ENCODE measurements at regions not wholly inside any gene's neighbourhood (a gene's known extent, or its start where the extent isn't known, plus 50 kb on each side); places are given as distances from the start of the nearest gene placed in this dataset.

DNA sequence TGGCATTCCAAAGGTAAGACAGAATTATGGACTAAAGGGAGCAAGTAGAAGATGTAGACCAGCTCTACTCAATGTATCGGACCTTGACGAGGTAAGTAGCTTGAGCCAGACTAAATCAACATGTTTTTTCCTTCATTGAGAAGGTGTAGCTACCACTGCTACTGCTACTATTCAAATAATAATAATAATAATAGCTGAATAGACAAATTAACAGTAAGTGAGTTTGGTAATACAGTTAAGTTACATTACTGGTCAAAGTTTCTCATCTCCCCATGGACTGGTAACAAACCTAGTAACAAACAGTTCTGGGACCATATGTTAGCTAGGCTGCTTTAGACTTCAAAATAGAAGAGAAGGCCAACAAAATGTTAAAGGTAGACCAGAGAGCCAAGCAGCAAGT, 609.2 kb downstream of the TLE1 start:
- TF ChIP-seq POLR2AphosphoS5 (IDR thresholded peaks at IDR 0.05; ENCODE audit: low read depth, low read length) (no peak), SIN3A (IDR thresholded peaks at IDR 0.05; ENCODE audit: borderline replicate concordance, insufficient read depth, low read depth, low read length) (no peak), TCF7L2 (IDR thresholded peaks at IDR 0.05; ENCODE audit: low read depth, low read length) (no peak)
- TF ChIP-seq, protein P1, sequence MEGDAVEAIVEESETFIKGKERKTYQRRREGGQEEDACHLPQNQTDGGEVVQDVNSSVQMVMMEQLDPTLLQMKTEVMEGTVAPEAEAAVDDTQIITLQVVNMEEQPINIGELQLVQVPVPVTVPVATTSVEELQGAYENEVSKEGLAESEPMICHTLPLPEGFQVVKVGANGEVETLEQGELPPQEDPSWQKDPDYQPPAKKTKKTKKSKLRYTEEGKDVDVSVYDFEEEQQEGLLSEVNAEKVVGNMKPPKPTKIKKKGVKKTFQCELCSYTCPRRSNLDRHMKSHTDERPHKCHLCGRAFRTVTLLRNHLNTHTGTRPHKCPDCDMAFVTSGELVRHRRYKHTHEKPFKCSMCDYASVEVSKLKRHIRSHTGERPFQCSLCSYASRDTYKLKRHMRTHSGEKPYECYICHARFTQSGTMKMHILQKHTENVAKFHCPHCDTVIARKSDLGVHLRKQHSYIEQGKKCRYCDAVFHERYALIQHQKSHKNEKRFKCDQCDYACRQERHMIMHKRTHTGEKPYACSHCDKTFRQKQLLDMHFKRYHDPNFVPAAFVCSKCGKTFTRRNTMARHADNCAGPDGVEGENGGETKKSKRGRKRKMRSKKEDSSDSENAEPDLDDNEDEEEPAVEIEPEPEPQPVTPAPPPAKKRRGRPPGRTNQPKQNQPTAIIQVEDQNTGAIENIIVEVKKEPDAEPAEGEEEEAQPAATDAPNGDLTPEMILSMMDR (IDR thresholded peaks at IDR 0.05) = no peak
- TF ChIP-seq, protein P2, sequence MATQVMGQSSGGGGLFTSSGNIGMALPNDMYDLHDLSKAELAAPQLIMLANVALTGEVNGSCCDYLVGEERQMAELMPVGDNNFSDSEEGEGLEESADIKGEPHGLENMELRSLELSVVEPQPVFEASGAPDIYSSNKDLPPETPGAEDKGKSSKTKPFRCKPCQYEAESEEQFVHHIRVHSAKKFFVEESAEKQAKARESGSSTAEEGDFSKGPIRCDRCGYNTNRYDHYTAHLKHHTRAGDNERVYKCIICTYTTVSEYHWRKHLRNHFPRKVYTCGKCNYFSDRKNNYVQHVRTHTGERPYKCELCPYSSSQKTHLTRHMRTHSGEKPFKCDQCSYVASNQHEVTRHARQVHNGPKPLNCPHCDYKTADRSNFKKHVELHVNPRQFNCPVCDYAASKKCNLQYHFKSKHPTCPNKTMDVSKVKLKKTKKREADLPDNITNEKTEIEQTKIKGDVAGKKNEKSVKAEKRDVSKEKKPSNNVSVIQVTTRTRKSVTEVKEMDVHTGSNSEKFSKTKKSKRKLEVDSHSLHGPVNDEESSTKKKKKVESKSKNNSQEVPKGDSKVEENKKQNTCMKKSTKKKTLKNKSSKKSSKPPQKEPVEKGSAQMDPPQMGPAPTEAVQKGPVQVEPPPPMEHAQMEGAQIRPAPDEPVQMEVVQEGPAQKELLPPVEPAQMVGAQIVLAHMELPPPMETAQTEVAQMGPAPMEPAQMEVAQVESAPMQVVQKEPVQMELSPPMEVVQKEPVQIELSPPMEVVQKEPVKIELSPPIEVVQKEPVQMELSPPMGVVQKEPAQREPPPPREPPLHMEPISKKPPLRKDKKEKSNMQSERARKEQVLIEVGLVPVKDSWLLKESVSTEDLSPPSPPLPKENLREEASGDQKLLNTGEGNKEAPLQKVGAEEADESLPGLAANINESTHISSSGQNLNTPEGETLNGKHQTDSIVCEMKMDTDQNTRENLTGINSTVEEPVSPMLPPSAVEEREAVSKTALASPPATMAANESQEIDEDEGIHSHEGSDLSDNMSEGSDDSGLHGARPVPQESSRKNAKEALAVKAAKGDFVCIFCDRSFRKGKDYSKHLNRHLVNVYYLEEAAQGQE (IDR thresholded peaks at IDR 0.05; ENCODE audit: insufficient read depth in 1 of 2, low read depth in 2 of 2, low read length in 1 of 2) = no peak

All from Panc1 (cell line).